NCI-H2196 treated with DMSO at 0.1 percent for 48 hours (cell line): ENCODE measurements at regions not wholly inside any gene's neighbourhood (a gene's known extent, or its start where the extent isn't known, plus 50 kb on each side); places are given as distances from the start of the nearest gene placed in this dataset.
"Not testable (repeated sequence)": the region's sequence is repeated elsewhere in the genome, so short reads cannot be mapped to it uniquely, and the experiment has no call there.

Experiments
- DNase-seq: peaks from one replicate; lab custom pipeline; 2025; ENCODE audit not compliant: unreplicated experiment; lab: John Stamatoyannopoulos, UW

- DNase-seq = no peak
Measured at GRCh38 chr5:108696951-108697715, 50.6 kb upstream of the FER start.

- no peak for DNase-seq
Measured at GRCh38 chr5:108696407-108696806, 51.3 kb upstream of the FER start.

- no peak for DNase-seq
Measured at GRCh38 chr5:108688485-108688884, 59.2 kb upstream of the FER start.

- DNase-seq = no peak
Measured at GRCh38 chr5:108687595-108688200, 60.0 kb upstream of the FER start.

- DNase-seq = no peak
Measured at GRCh38 chr5:108686676-108687075, 61.0 kb upstream of the FER start.

- DNase-seq = not testable (repeated sequence)
Measured at GRCh38 chr5:108685448-108686216, 62.1 kb upstream of the FER start.

GRCh38 chr5:108681079-108681921, 66.4 kb upstream of the FER start:
- DNase-seq = peak; percentile 35

- no peak for DNase-seq
Measured at GRCh38 chr5:108678091-108678490, 69.6 kb upstream of the FER start.

GRCh38 chr5:108675736-108676135, 72.0 kb upstream of the FER start:
- DNase-seq = no peak

- no peak for DNase-seq
Measured at GRCh38 chr5:108672639-108673038, 75.1 kb upstream of the FER start.

GRCh38 chr5:108670591-108671289, 77.0 kb upstream of the FER start:
- DNase-seq = no peak

GRCh38 chr5:108669462-108669861, 78.2 kb upstream of the FER start:
- no peak for DNase-seq

GRCh38 chr5:108661590-108662219, 86.0 kb upstream of the FER start:
- no peak for DNase-seq

- DNase-seq = no peak
Measured at GRCh38 chr5:108661024-108661423, 86.7 kb upstream of the FER start.

GRCh38 chr5:108660291-108660690, 87.4 kb upstream of the FER start:
- no peak for DNase-seq

GRCh38 chr5:108659531-108659930, 88.2 kb upstream of the FER start:
- DNase-seq = no peak

- DNase-seq = no peak
Measured at GRCh38 chr5:108655750-108656450, 91.8 kb upstream of the FER start.

GRCh38 chr5:108654051-108654450, 93.6 kb upstream of the FER start:
- DNase-seq = no peak

- DNase-seq = no peak
Measured at GRCh38 chr5:108653201-108653600, 94.5 kb upstream of the FER start.
